Hematopoietic multipotent progenitor cell treated with erythropoietin and hydrocortisone succinate and interleukin-3 and kit ligand, for 8 days (in vitro differentiated cells): ENCODE measurements at regions not wholly inside any gene's neighbourhood (a gene's known extent, or its start where the extent isn't known, plus 50 kb on each side); places are given as distances from the start of the nearest gene placed in this dataset.
"Not testable (repeated sequence)": the region's sequence is repeated elsewhere in the genome, so short reads cannot be mapped to it uniquely, and the experiment has no call there.

Source experiments
- DNase-seq: peaks from one replicate; pipeline ENCODE4 v3.0.0-alpha.2; 2015

GRCh38 chr3:28156599-28156998, 84.8 kb upstream of the CMC1 start:
- not testable (repeated sequence) for DNase-seq

- no peak for DNase-seq
These were observed 69.5 kb upstream of the CMC1 start for GRCh38 chr3:28171962-28172361.

- DNase-seq = no peak
These were observed 68.7 kb upstream of the CMC1 start for GRCh38 chr3:28172748-28173147.

- no peak for DNase-seq
These were observed 67.6 kb upstream of the CMC1 start for GRCh38 chr3:28173836-28174235.

- DNase-seq = no peak
These were observed 54.7 kb upstream of the CMC1 start for GRCh38 chr3:28186748-28187147.

- DNase-seq = no peak
These were observed 52.7 kb upstream of the CMC1 start for GRCh38 chr3:28188686-28189085.

- DNase-seq = no peak
These were observed 50.1 kb upstream of the CMC1 start for GRCh38 chr3:28191363-28191762.
